Esophagus squamous epithelium (tissue), 5 donors: ENCODE measurements at regions not wholly inside any gene's neighbourhood (a gene's known extent, or its start where the extent isn't known, plus 50 kb on each side); places are given as distances from the start of the nearest gene placed in this dataset.

Experiments used
- DNase-seq: peaks from one replicate; lab custom pipeline; 2025; lab: John Stamatoyannopoulos, UW
- H3K27ac ChIP-seq, 4 donors: fragments of 200-600 bp; sonication (generic); one replicate each; pipeline ENCODE4 v1.5.1; 2016 to 2019; ENCODE audit warnings: mild to moderate bottlenecking in 1 of 4
- H3K27me3 ChIP-seq, 4 donors: fragments of 200-600 bp; sonication (generic); 1 replicate in 3 of 4; 2 replicates in 1 of 4; pipeline versions ENCODE4 v1.5.1 to v1.6.0; 2017 to 2021; ENCODE audit warnings: antibody characterized with exemption in 1 of 4
- H3K36me3 ChIP-seq, 3 donors: fragments of 200-600 bp; sonication (generic); one replicate each; pipeline ENCODE4 v1.5.1; 2016 to 2019
- H3K4me1 ChIP-seq, 3 donors: fragments of 200-600 bp; sonication (generic); one replicate each; pipeline ENCODE4 v1.5.1; 2017 to 2019
- H3K4me3 ChIP-seq, 4 donors: fragments of 200-600 bp; sonication (generic); 1 replicate in 3 of 4; 2 replicates in 1 of 4; pipeline ENCODE4 v1.5.1; 2016 to 2019; ENCODE audit warnings: mild to moderate bottlenecking in 2 of 4, moderate library complexity in 1 of 4
- H3K9me3 ChIP-seq, 3 donors: fragments of 200-600 bp; sonication (generic); one replicate each; pipeline ENCODE4 v1.5.1; 2016 to 2019
- CTCF ChIP-seq, 6 experiments: fragments of 450-650 bp in 4 of 6; fragments of 200-600 bp in 2 of 6; sonication (generic) in 2 of 6; IDR thresholded peaks; one replicate each; pipeline ENCODE4 v1.5.1; 2016 to 2019; ENCODE audit warnings: antibody characterized with exemption in 6 of 6, mild to moderate bottlenecking in 4 of 6, moderate library complexity in 4 of 6
- POLR2A ChIP-seq, 4 donors: fragments of 450-650 bp; IDR thresholded peaks; one replicate each; pipeline ENCODE4 v1.6.1; 2017; ENCODE audit warnings: antibody characterized with exemption in 4 of 4, mild to moderate bottlenecking in 4 of 4, moderate library complexity in 3 of 4
- WGBS, 2 donors: methylation state at CpG; one replicate each; pipeline ENCODE4 v1.1.5; 2018; 5-methylcytosine and 5-hydroxymethylcytosine counted together
- intact Hi-C: fragments of 100-400 bp; cut with DNase I; formaldehyde crosslinking; loops from one replicate; pipeline ENCODE4 v1.15.0; 2022
- donor health status: DM: yes; HTN: yes; CAD: no.

GRCh38 chr10:88172159-88172558 lies 308.7 kb downstream of the PTEN start:
- DNase-seq, result no peak
- Histone ChIP-seq H3K27ac (no peak overlapping the region), H3K4me3 (no peak overlapping the region), H3K9me3 (peaks cover 0 to 7% (median 0%) of the 10 kb centered on the region in 3 donors), H3K4me1 (no peaks in the 10 kb centered on the region), H3K27me3 (no peaks in the 10 kb centered on the region), H3K36me3 (no peaks in the 10 kb centered on the region)
- TF ChIP-seq CTCF (IDR thresholded peaks at IDR 0.05) (no peak), POLR2A (IDR thresholded peaks at IDR 0.05) (no peak)
- intact Hi-C loops, result no loop called here
- WGBS, 2 donors, result 70 to 71% methylated on average over 1 of the region's 1 CpG

GRCh38 chr10:88174391-88174790 lies 311.0 kb downstream of the PTEN start:
- H3K27ac ChIP-seq, result no peak overlapping the region
- intact Hi-C loops, result no loop called here
- 93 to 97% methylated on average over 5 of the region's 5 CpGs for WGBS, 2 donors

GRCh38 chr10:88178758-88179157 lies 315.3 kb downstream of the PTEN start:
- Histone ChIP-seq H3K4me3 (no peak overlapping the region), H3K27ac (no peak overlapping the region), H3K4me1 (no peaks in the 10 kb centered on the region), H3K36me3 (no peaks in the 10 kb centered on the region), H3K27me3 (no peaks in the 10 kb centered on the region), H3K9me3 (peaks cover 0 to 7% (median 0%) of the 10 kb centered on the region in 3 donors)
- intact Hi-C loops, result no loop called here
- DNase-seq, result no peak
- TF ChIP-seq POLR2A (IDR thresholded peaks at IDR 0.05), result no peak
- no peak for TF ChIP-seq CTCF (IDR thresholded peaks at IDR 0.05)

More at GRCh38 chr10:88174391-88174790, 311.0 kb downstream of the PTEN start:
- Histone ChIP-seq H3K4me3 (no peak overlapping the region), H3K9me3 (peaks cover 0 to 7% (median 0%) of the 10 kb centered on the region in 3 donors), H3K4me1 (no peaks in the 10 kb centered on the region), H3K36me3 (no peaks in the 10 kb centered on the region), H3K27me3 (no peaks in the 10 kb centered on the region)
- TF ChIP-seq CTCF (IDR thresholded peaks at IDR 0.05) (no peak), POLR2A (IDR thresholded peaks at IDR 0.05) (no peak)
- DNase-seq, result no peak

GRCh38 chr10:88179831-88180230 lies 316.4 kb downstream of the PTEN start:
- no peak for DNase-seq
- intact Hi-C loops, result no loop called here
- Histone ChIP-seq H3K36me3 (no peaks in the 10 kb centered on the region), H3K9me3 (no peaks in the 10 kb centered on the region), H3K4me1 (no peaks in the 10 kb centered on the region), H3K27ac (no peak overlapping the region), H3K27me3 (no peaks in the 10 kb centered on the region), H3K4me3 (no peak overlapping the region)
- WGBS, 2 donors, result 76 to 91% methylated on average over 3 of the region's 3 CpGs
- TF ChIP-seq POLR2A (IDR thresholded peaks at IDR 0.05), result no peak
- no peak for TF ChIP-seq CTCF (IDR thresholded peaks at IDR 0.05)

GRCh38 chr10:88181902-88182600 lies 318.6 kb downstream of the PTEN start:
- no peak for TF ChIP-seq CTCF (IDR thresholded peaks at IDR 0.05)
- TF ChIP-seq POLR2A (IDR thresholded peaks at IDR 0.05), result no peak
- H3K4me1 ChIP-seq, result no peaks in the 10 kb centered on the region
- 68 to 83% methylated on average over 3 of the region's 3 CpGs for WGBS, 2 donors
- H3K27me3 ChIP-seq, result no peaks in the 10 kb centered on the region
- intact Hi-C loops, result no loop called here
- H3K4me3 ChIP-seq, result no peak overlapping the region
- H3K9me3 ChIP-seq, result no peaks in the 10 kb centered on the region
- no peak for DNase-seq
- no peaks in the 10 kb centered on the region for H3K36me3 ChIP-seq
- no peak overlapping the region for H3K27ac ChIP-seq
